Stimulated activated CD4-positive, alpha-beta T cell treated with anti-CD3 and anti-CD28 coated beads, Interleukin-12 subunit alpha, Interleukin-12 subunit beta, amount 100 ng/mL, for 24 hours (primary cell): ENCODE measurements at regions not wholly inside any gene's neighbourhood (a gene's known extent, or its start where the extent isn't known, plus 50 kb on each side); places are given as distances from the start of the nearest gene placed in this dataset.

Experiments
- DNase-seq, 2 experiments: peaks; one replicate each; pipeline ENCODE4 v3.0.0-alpha.2; 2020; ENCODE audit warnings: low read depth in 2 of 2

DNA sequence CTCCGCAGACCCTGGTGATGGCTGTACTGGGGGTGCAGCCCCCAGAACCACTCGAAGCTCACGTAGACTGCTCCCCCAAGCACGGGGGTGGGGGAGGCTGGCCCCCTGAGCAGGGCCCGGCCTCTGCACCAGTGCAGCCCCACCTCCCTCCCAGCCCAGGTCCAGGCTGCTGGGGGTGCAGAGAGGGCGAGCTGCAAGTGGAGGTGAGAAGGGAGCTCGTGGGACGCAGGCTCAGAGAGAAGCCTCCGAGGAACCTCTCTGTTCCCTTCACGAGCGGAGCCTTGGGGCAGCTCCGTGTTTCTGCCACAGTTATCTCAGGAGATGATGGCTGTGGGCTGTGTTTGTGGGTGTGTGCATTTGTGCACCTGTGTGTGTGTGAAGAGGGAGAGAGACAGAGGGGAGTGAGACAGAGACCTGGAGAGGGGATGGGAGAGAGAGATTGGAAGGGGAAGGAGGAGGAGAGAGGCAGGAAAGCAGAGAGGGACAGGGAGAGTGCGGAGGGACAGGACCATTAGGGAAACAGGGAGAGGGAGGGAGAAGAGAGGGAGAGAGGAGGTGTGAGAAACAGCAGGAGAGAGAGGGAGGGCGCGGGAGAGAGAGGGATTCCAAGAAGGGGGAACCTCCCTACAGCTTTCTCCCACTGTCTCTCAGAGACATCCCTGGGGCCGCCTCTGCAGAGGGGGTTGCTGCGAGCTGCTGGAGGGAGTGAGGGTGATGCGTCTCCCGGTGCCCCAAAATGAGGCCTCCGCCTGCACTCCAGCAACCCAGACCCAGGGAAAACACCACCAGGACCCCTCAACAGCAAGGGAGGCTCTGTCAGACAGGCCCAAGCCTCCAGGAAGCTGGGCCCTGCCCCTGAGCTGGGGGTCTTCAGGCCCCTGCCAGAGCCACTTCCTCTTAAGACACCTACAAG is 1488.6 kb downstream of the BRD1 start:
- no peak for DNase-seq

DNA sequence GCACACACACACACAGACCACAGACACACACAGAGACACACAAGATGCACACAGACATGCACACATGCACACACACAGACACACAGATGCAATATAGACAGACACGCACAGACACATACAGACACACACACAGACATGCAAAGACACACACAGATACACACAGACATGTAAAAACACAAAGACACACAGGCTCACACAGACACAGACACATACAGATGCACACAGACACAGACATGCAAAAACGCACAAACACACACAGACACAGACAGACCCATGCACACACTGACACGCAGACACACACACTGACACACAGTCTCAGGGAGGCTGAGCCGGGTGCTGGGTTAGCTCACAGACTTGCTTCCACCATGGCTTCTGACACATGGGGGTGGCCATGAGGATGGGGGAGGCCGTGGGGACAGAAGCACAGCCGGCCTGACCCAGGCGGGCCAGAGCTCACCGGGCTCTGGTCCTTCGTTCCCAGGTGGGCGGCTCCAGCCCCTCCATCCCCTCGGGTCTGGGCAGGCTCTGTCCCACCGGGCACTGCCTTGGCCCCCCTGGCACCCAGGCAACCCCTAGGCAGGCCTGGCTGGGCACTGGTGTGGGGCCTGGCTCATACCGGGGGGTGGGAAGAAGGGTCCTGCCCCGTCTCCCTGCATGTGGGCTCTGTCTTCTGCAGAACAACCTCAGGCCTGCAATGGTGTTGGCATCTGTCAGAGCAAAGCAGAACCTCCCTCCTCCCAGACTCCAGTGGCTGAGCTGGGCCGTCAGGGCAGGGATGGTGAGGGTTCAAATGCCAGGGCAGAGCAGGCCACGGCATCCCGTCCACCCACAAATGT is 1489.5 kb downstream of the BRD1 start:
- DNase-seq: no peak

GRCh38 chr22:48336339-48337060 is 1491.2 kb downstream of the BRD1 start:
- DNase-seq: no peak

DNA sequence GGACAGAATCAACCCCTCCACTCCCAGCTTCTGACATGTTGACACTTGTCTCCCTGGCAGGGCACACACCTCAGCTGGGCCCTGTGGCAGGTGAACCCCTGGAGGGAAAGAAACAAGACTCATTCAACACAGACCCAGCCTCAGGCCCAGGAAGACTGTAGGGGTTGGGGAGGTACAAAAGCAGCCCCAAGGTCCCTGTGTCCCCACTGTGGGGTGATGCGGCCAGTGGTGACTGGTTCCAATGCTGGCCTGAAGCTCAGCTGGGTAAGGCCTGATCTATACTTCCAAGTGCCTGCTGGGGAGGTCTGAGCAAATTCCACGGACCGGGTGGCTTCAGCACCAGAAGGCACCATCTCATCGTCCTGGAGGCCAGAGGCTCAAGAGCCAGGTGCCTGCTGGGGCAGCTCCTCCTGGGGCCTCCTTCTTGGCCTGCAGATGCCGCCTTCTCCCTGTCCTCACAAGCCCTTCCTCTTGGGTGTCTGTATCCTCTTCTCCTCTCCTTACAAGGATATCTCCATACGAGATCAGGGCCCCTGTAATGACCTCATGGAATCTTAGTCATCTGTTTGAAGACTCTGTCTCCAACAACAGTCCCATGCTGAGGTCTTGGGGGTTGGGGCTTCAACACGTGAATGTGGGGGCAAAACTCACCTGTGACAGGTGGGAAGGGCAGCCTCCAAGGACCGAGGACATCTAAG is 1492.1 kb downstream of the BRD1 start:
- DNase-seq: no peak

DNA sequence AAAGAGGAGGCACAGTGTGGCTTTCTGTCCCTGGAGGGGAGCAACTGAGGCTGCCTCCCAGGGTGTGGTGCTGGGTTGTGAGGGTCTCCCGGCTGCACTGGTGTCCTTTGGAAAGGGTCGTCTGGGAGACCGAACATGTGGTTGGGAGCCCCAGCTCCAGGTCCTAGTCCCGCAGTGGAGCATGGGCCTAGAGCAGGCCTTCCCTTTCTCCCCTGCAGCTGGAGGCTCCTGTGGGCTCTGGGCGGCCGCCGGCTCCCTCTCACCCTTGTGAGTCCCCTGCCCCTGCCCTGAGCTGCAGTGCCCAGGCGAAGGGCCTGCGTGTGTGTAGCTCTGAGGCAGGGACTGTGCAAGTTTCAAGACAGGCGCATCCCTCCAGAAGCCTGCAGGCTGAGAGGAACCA is 1492.7 kb downstream of the BRD1 start:
- no peak for DNase-seq

DNA sequence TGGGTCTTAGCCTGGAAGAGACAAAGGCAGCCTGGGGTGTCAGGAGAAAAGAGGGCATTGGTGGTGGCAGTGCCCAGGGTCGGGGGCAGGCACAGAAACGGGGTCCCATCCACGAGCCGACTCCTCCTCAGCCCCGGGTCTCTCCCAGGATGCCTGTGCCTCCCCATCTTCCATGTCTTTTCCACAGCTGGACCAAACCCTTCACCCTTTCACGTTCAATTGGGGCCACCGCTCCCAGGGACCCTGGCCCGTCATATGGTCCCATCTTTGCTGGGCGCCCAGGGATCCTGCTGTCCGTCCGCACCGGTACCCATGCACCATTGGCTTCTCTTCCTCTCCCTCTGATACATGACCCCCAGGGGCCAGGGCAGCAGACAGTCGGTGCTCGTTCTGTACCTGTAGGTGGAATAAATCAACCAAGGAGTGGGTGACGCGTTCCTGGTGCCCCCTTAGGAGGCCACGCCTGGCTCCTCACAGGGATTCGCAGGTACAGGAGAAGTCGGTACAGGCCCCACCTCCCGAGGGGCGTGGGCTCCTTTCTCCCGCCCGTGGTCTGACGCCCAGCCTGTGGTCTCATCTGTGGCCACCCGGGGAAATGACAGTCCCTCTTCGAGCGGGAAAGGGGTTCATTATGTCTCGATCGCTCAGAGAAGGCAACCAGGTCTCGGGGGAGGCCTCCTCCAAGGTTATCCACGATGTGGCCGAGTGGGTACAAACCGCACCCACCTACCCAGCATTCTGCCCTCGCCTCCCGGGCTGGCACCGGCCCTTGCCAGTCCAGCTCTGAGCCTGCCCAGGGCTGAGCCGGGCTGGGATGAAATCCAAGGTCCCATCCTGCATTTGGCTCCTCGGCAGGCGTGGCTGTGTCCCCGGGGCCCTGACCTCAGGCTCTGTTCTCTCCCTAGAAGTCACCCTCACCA is 1493.6 kb downstream of the BRD1 start:
- no peak for DNase-seq

- DNase-seq: no peak
Observed at GRCh38 chr22:48333323-48333763, 1494.3 kb downstream of the BRD1 start.

DNA sequence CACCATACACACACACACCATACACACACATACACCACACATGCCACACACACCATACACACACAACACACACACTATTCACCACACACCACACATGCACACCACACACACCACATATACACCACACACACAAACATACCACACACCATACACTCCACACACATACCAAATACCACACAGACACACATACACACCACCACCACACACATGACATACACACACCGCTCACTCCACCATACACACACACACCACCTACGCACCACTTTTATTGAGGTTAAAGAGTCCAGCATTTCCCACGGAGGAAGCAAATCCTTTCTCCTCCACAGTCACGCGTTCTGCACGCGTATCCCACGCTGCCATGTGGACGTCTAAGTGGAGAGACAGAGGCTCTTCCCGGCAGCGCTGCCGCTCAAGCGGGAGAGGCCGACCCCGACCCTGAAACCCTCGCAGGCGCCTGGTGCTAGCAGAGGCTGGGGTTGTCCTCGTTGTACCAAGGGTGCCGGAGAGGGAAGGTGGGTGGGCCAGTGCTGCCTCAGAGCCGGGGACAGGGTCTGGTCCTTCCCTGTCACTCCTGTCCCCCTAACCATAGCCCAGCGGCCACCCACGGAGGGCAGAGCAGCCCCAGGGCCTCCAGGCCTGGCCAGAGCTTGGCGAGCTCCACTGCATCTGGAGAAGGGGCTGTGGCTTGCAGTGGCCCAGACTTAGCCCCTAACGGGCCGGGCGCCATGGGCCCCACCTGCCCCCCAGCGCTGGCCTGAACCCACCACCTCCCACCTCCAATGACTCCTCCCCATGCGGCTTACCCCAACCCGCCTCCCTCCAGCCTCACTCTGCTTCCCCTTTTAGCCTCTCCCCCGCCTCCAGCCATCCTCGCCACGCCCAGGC is 1495.0 kb downstream of the BRD1 start:
- no peak for DNase-seq

DNA sequence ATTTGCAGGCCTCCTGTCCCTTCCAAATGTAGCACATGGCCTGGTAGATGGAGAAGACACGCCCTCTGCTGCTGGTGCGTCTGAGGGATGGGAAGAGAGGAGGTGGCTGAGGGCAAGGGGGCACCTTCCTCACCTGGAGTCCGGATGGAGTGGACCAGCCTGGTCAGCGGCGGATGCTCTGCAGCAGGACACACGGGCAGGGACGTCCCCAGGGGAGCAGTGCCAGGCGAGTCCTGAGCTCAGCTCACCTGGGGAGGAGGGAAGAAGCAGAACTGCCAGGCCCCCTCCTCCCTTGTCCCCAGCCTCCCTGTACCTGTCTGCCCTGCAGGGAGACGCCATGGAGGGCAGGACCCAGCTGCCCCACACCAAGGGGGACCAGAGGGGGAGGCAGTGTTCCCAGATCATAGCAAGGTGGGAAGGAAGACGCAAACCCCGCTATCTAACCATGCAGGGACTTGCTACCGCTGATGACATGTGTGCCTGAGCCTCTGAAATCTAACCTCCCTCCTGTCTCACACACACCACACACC is 1495.9 kb downstream of the BRD1 start:
- DNase-seq: no peak

DNA sequence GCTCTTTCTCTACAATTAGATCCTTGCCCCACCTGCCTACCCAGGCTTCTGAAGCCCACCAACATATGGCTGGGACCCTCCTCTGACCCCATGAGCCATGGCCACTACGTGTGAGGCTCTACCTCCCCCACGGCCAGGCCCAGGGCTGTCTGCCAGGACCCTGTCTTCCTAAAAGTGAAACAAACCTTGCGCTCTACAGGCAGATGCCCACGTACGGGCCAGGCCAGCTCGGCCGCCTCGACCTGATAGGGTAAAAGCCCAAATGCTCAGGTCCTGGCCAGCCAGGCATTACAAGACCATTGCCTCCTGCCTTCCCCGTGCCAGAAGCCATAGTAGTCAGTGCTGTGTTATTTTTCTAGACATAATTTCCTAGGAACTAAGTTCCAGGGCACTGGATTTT is 1496.4 kb downstream of the BRD1 start:
- DNase-seq: no peak

DNA sequence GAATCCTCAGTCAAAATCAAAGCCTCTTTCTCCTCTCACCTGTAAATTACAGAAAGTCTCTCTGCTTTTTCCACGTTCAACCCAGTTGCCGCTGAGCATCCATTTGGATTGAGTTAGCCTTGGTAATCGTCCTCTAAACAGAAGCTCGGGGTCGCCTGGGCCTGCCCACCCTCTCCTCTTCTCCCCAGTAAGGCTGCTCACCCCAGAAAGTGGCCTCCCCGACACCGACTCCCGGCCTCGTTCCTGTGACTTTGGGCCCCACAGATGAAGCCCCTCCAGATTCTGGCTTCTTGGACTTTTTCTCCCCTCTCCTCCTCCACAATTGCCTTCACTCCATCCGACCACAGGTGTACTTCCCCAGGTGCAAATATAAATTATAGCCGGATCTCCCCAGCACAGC is 1500.0 kb downstream of the BRD1 start:
- no peak for DNase-seq

- DNase-seq: no peak
Observed at GRCh38 chr22:48323746-48324145, 1503.9 kb downstream of the BRD1 start.

- no peak for DNase-seq
Observed at GRCh38 chr22:48322907-48323306, 1504.8 kb downstream of the BRD1 start.

- no peak for DNase-seq
Observed at GRCh38 chr22:48321986-48322545, 1505.6 kb downstream of the BRD1 start.

DNA sequence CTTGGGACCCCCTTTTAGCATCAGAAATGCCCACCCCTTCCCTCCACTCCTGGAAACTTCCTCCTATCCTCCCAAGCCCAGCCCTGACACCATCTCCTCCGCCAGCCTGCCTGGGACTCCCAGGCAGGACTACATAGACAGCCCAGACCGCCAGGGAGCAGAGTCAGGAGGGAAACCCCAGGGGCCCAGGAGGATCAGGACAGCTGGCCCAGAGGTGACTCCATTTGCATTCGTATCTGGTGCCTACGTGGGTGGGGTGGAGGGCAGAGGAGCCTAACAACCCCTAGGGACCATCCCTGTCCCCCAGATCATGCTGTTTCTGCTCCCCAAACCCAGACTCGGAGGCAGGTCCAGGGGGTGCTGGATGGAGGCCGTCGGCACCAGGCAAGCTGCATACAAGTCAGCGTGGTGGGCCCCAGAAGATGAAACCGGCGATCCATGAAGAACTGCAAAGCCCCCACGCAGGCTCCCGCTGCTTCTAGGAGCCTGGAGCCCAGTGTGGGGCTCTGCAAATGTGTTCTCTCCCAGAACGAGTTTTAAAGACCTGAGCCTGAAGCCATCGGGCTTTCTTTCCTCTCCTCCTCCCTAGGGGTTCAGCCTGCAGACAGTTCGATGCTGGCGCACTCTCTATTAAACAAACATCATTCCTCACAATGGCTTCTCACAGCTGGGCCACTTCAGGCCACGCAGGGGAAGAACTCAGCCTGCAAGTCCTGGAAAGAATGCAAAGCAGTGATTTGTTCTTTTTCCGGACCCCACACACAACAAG is 1506.8 kb downstream of the BRD1 start:
- DNase-seq: no peak

- DNase-seq: no peak
Observed at GRCh38 chr22:48320048-48320682, 1507.5 kb downstream of the BRD1 start.

- DNase-seq: no peak
Observed at GRCh38 chr22:48319321-48320047, 1508.2 kb downstream of the BRD1 start.
